Keratinocyte (primary cell): ENCODE measurements at regions not wholly inside any gene's neighbourhood (a gene's known extent, or its start where the extent isn't known, plus 50 kb on each side); places are given as distances from the start of the nearest gene placed in this dataset.

Source experiments
- DNase-seq: peaks from one replicate; pipeline ENCODE4 v3.0.0-alpha.2; 2011; ENCODE audit warnings: low read depth, missing footprints, low spot score
- FAIRE-seq: peaks from 2 replicates; lab custom pipeline; 2011; peaks lifted over from hg19 to GRCh38; lab: Jason Lieb, UNC
- H2AFZ ChIP-seq: 2 replicates; pipeline ENCODE4 v1.6.0; 2012; ENCODE audit warnings: low read length, control low read depth, inconsistent platforms; ENCODE audit not compliant: control insufficient read depth
- H3K27ac ChIP-seq: 2 replicates; pipeline ENCODE4 v1.5.1; 2011; ENCODE audit warnings: low read length; ENCODE audit not compliant: control insufficient read depth, insufficient read depth
- H3K27me3 ChIP-seq: 3 replicates; pipeline ENCODE4 v1.6.0; 2011; ENCODE audit warnings: low read length; ENCODE audit not compliant: control insufficient read depth, insufficient read depth; ENCODE audit errors: extremely low read depth
- H3K36me3 ChIP-seq, 2 experiments: 2 replicates in 1 of 2; 3 replicates in 1 of 2; pipeline ENCODE4 v1.5.1; 2011; ENCODE audit warnings: low read length in 2 of 2, mild to moderate bottlenecking in 1 of 2; ENCODE audit not compliant: control insufficient read depth in 2 of 2, insufficient read depth in 2 of 2; ENCODE audit errors: extremely low read depth in 1 of 2
- H3K4me1 ChIP-seq: 3 replicates; pipeline ENCODE4 v1.5.1; 2011; ENCODE audit warnings: low read length; ENCODE audit not compliant: control insufficient read depth, insufficient read depth; ENCODE audit errors: extremely low read depth
- H3K4me2 ChIP-seq: 3 replicates; pipeline ENCODE4 v1.6.0; 2011; ENCODE audit warnings: low read depth, low read length; ENCODE audit not compliant: control insufficient read depth, insufficient read depth; ENCODE audit errors: extremely low read depth
- H3K4me3 ChIP-seq, 3 experiments: fragments of 200-600 bp in 1 of 3; sonication (generic) in 1 of 3; 2 replicates in 2 of 3; 3 replicates in 1 of 3; pipeline ENCODE4 v1.5.1; 2011 to 2016; ENCODE audit warnings: low read length in 3 of 3, mild to moderate bottlenecking in 3 of 3, control low read depth in 2 of 3, inconsistent platforms in 1 of 3, low read depth in 1 of 3, mixed read lengths in 1 of 3, mixed run types in 1 of 3, moderate library complexity in 1 of 3; ENCODE audit not compliant: control insufficient read depth in 2 of 3, insufficient read depth in 2 of 3; ENCODE audit errors: extremely low read depth in 1 of 3
- H3K79me2 ChIP-seq: 2 replicates; pipeline ENCODE4 v1.6.0; 2012; ENCODE audit warnings: low read length; ENCODE audit not compliant: control insufficient read depth, insufficient read depth
- H3K9ac ChIP-seq: 3 replicates; pipeline ENCODE4 v1.6.0; 2011; ENCODE audit warnings: low read length; ENCODE audit not compliant: control insufficient read depth, insufficient read depth; ENCODE audit errors: extremely low read depth
- H3K9me1 ChIP-seq: 3 replicates; pipeline ENCODE4 v1.6.0; 2011; ENCODE audit warnings: low read length; ENCODE audit not compliant: control insufficient read depth, insufficient read depth; ENCODE audit errors: extremely low read depth
- H3K9me3 ChIP-seq: 2 replicates; pipeline ENCODE4 v1.5.1; 2012; ENCODE audit warnings: low read depth, low read length; ENCODE audit not compliant: control insufficient read depth
- H4K20me1 ChIP-seq: 3 replicates; pipeline ENCODE4 v1.6.0; 2011; ENCODE audit warnings: low read length; ENCODE audit not compliant: control insufficient read depth, insufficient read depth; ENCODE audit errors: extremely low read depth
- EZH2 ChIP-seq: IDR thresholded peaks from one replicate; pipeline ENCODE4 v1.6.1; 2012; ENCODE audit warnings: inconsistent platforms, mild to moderate bottlenecking, low read length, moderate library complexity
- dilution Hi-C: fragments of 300-500 bp; cut with MboI; formaldehyde crosslinking; loops from one replicate; pipeline ENCODE4 v1.7.0; 2020; ENCODE audit warnings: low sequenced_read_pairs; ENCODE audit not compliant: extremely low pct_ligation_motif_present
- TF ChIP-seq, protein P1 (sequence below), 3 experiments: IDR thresholded peaks in 1 of 3; conservative IDR thresholded peaks in 1 of 3; optimal IDR thresholded peaks in 1 of 3; 2 replicates in 2 of 3; 3 replicates in 1 of 3; pipeline versions ENCODE3 to v1.5.1; 2011; ENCODE audit warnings: low read length in 3 of 3, mild to moderate bottlenecking in 3 of 3, moderate library complexity in 2 of 3, control low read depth in 1 of 3, inconsistent platforms in 1 of 3; ENCODE audit not compliant: insufficient read depth in 2 of 3; ENCODE audit errors: extremely low read depth in 1 of 3

DNA sequence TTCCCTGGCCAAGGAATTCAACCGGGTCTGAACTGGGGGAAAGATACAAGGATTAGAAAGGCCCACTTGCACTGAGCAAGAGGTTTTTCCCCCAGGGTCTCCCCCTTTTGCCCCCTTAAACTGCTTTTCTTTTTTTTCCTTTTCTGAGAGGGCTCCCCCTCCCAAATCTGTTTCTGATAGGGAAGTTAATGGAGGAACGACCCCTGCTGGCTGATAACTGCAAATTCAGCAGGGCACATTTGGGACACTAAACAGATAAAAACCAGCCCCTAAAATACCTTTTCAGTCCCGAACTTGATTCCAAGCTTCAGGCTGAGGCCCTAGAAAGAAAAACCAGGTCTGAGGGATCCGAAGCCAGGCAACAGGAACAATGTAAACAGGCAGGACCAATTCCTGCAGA, 1012.4 kb upstream of the CRIM1 start:
- no peak for DNase-seq
- TF ChIP-seq, protein P1, sequence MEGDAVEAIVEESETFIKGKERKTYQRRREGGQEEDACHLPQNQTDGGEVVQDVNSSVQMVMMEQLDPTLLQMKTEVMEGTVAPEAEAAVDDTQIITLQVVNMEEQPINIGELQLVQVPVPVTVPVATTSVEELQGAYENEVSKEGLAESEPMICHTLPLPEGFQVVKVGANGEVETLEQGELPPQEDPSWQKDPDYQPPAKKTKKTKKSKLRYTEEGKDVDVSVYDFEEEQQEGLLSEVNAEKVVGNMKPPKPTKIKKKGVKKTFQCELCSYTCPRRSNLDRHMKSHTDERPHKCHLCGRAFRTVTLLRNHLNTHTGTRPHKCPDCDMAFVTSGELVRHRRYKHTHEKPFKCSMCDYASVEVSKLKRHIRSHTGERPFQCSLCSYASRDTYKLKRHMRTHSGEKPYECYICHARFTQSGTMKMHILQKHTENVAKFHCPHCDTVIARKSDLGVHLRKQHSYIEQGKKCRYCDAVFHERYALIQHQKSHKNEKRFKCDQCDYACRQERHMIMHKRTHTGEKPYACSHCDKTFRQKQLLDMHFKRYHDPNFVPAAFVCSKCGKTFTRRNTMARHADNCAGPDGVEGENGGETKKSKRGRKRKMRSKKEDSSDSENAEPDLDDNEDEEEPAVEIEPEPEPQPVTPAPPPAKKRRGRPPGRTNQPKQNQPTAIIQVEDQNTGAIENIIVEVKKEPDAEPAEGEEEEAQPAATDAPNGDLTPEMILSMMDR (optimal IDR thresholded peaks at IDR 0.05 in 1 of 3, IDR thresholded peaks at IDR 0.05 in 1 of 3, conservative IDR thresholded peaks at IDR 0.05 in 1 of 3; ENCODE audit: extremely low read depth in 1 of 3, insufficient read depth in 2 of 3, low read length in 3 of 3): peak in 1 of 3 experiments; percentile 34
- no peak for TF ChIP-seq EZH2
- FAIRE-seq: no peak
- H3K79me2 ChIP-seq: no peaks in the 10 kb centered on the region
- no peak overlapping the region for H3K4me2 ChIP-seq
- dilution Hi-C loops: no loop called here
- no peak overlapping the region for H3K27ac ChIP-seq
- no peak overlapping the region for H3K9ac ChIP-seq
- no peaks in the 10 kb centered on the region for H3K9me3 ChIP-seq
- no peaks in the 10 kb centered on the region for H3K4me1 ChIP-seq
- no peaks in the 10 kb centered on the region for H3K36me3 ChIP-seq
- H3K4me3 ChIP-seq: no peak overlapping the region
- no peaks in the 10 kb centered on the region for H3K27me3 ChIP-seq
- H2AFZ ChIP-seq: no peak overlapping the region
- H3K9me1 ChIP-seq: no peaks in the 10 kb centered on the region
- H4K20me1 ChIP-seq: no peaks in the 10 kb centered on the region

DNA sequence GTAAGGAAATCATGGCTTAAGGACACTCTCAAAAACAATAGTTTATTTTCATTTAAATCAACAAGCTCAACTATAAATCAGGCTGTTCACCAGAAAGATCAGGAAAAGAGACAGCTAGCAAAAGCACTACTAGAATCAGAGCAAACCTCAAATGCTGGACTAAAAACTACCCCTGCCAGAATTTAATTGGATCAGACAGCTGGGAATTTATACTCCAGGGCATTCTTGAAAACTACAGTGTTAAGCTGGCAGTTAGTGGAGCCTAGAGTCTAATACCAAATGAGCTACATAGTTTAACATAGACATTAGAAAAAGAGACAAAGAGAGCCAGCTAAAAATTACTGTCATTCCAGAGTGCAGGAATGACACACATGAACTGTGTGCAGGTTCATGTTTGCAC, 1016.4 kb upstream of the CRIM1 start:
- no peak for FAIRE-seq
- Histone ChIP-seq H3K4me2 (no peak overlapping the region), H3K27ac (no peak overlapping the region), H3K36me3 (no peaks in the 10 kb centered on the region), H4K20me1 (no peaks in the 10 kb centered on the region), H3K4me1 (no peaks in the 10 kb centered on the region), H2AFZ (no peak overlapping the region), H3K9ac (no peak overlapping the region), H3K79me2 (no peaks in the 10 kb centered on the region), H3K9me3 (no peaks in the 10 kb centered on the region), H3K27me3 (no peaks in the 10 kb centered on the region), H3K9me1 (no peaks in the 10 kb centered on the region), H3K4me3 (no peak overlapping the region)
- dilution Hi-C loops: no loop called here
- TF ChIP-seq, protein P1 (optimal IDR thresholded peaks at IDR 0.05 in 1 of 3, IDR thresholded peaks at IDR 0.05 in 1 of 3, conservative IDR thresholded peaks at IDR 0.05 in 1 of 3; ENCODE audit: extremely low read depth in 1 of 3, insufficient read depth in 2 of 3, low read length in 3 of 3): no peak
- no peak for TF ChIP-seq EZH2
- DNase-seq: no peak
